ENCODE measurements at regions not wholly inside any gene's neighbourhood (a gene's known extent, or its start where the extent isn't known, plus 50 kb on each side); places are given as distances from the start of the nearest gene placed in this dataset.

DNA sequence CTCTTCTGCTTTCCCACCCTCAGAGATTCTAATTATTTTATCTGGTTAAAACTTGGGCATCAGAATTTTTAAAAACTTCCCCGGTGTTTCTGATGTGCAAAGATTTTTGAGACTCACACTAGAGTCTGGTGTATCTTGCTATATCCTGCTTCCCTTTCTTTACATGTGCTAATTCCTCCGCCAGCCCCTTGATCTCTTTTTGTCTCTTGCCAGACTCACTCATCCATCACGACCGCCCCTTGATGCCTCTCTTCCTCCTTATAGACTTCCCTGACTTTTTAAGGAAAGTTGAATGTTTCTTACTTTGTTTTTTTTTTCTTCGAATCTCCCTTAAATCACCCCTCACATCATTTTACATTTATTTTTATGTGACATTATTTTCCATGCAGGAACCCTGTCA is 274.9 kb upstream of the PITX2 start:
- H2AK5ac ChIP-seq (ENCODE audit: low read depth, low read length), result no peak overlapping the region
- no peak overlapping the region for H2AK9ac ChIP-seq (replicated peaks; ENCODE audit: low read depth, low read length, poor library complexity)
- H4K8ac ChIP-seq (ENCODE audit: low read depth in 2 of 2, low read length in 2 of 2), result no peak overlapping the region
- no peak overlapping the region for H3K56ac ChIP-seq (ENCODE audit: extremely low read depth, insufficient read depth, low read length)
- H3K9me1 ChIP-seq (ENCODE audit: insufficient read depth, low read length), result no peaks in the 10 kb centered on the region
- no peaks in the 10 kb centered on the region for H3K79me1 ChIP-seq (ENCODE audit: low read depth in 1 of 2, low read length in 2 of 2)
- no peak overlapping the region for H3K18ac ChIP-seq (ENCODE audit: low read depth, low read length)
- in situ Hi-C loops (cut with MboI; ENCODE audit: low sequenced_read_pairs), result no loop called here
- H3K27ac ChIP-seq (ENCODE audit: insufficient read depth, low read length), result no peak overlapping the region
- WGBS, 2 experiments (ENCODE audit: extremely low coverage in 2 of 2, insufficient read length in 1 of 2), result 100% methylated on average over 1 of the region's 5 CpGs; no CpG with 5 or more reads in 1 of the 2 experiments
- H3K4me1 ChIP-seq (ENCODE audit: control insufficient read depth, insufficient read depth, low read length), result no peaks in the 10 kb centered on the region
- TF ChIP-seq MAZ (IDR thresholded peaks at IDR 0.05; ENCODE audit: borderline replicate concordance, low read depth, low read length) (no peak), MXI1 (IDR thresholded peaks at IDR 0.05; ENCODE audit: borderline replicate concordance, low read depth, low read length) (no peak)
- H3K27me3 ChIP-seq (ENCODE audit: control insufficient read depth, insufficient read depth, low read length), result no peaks in the 10 kb centered on the region
- H4K5ac ChIP-seq (ENCODE audit: low read depth, low read length), result no peak overlapping the region
- no peak overlapping the region for H2AFZ ChIP-seq (replicated peaks; ENCODE audit: low read length, poor library complexity)
- H3K4ac ChIP-seq (ENCODE audit: low read depth, low read length), result no peak overlapping the region
- no peak overlapping the region for H3K4me2 ChIP-seq (ENCODE audit: low read depth, low read length)
- no peak overlapping the region for H2BK20ac ChIP-seq (ENCODE audit: low read depth, low read length)
- dilution Hi-C loops (cut with HindIII; ENCODE audit: low sequenced_read_pairs, unreplicated experiment), result no loop called here
- H4K91ac ChIP-seq (ENCODE audit: insufficient read depth, low read depth, low read length), result no peak overlapping the region
- intact Hi-C loops (cut with micrococcal nuclease), result no loop called here
- H4K20me1 ChIP-seq (ENCODE audit: insufficient read depth, low read length), result no peaks in the 10 kb centered on the region
- no peak overlapping the region for H3K4me3 ChIP-seq (ENCODE audit: insufficient read depth, low read depth, low read length)
- H2BK120ac ChIP-seq (ENCODE audit: low read depth, low read length), result no peak overlapping the region
- CTCF ChIA-PET, result no interaction called here
- no peak overlapping the region for H2BK15ac ChIP-seq (ENCODE audit: low read depth, low read length)
- no peak overlapping the region for H3K9ac ChIP-seq (ENCODE audit: low read depth, low read length)
- H3K36me3 ChIP-seq (ENCODE audit: control insufficient read depth, insufficient read depth, low read length), result no peaks in the 10 kb centered on the region
- POLR2A ChIA-PET (ENCODE audit: unreplicated experiment), result no interaction called here
- no peak overlapping the region for H3K23ac ChIP-seq (ENCODE audit: low read depth, low read length)
- H3K9me3 ChIP-seq (ENCODE audit: control insufficient read depth, insufficient read depth, low read length), result no peaks in the 10 kb centered on the region
- H2BK5ac ChIP-seq (ENCODE audit: low read depth, low read length, poor library complexity, severe bottlenecking), result no peak overlapping the region
- no peak for ATAC-seq (ENCODE audit: low read depth)
- BruUV-seq (replicated peaks), result no TSS peak
- DNase-seq, result no peak
- no peak overlapping the region for H3K14ac ChIP-seq (replicated peaks; ENCODE audit: low read depth, low read length)

Data from IMR-90 (cell line).